ENCODE measurements at regions not wholly inside any gene's neighbourhood (a gene's known extent, or its start where the extent isn't known, plus 50 kb on each side); places are given as distances from the start of the nearest gene placed in this dataset.
"Not testable (repeated sequence)": the region's sequence is repeated elsewhere in the genome, so short reads cannot be mapped to it uniquely, and the experiment has no call there.

- H3K27ac Mint-ChIP-seq, result no peak overlapping the region
- Histone ChIP-seq H3K4me1 (ENCODE audit: control insufficient read depth in 2 of 2, insufficient read depth in 2 of 2, low read length in 2 of 2) (no peaks in the 10 kb centered on the region), H3K9me3 (ENCODE audit: control insufficient read depth in 2 of 3, low read length in 3 of 3) (no peaks in the 10 kb centered on the region), H3K36me3 (ENCODE audit: control insufficient read depth in 2 of 3, insufficient read depth in 3 of 3, low read length in 3 of 3) (no peaks in the 10 kb centered on the region), H3K27me3 (ENCODE audit: control insufficient read depth in 2 of 2, insufficient read depth in 2 of 2, low read length in 2 of 2) (no peaks in the 10 kb centered on the region), H3K4me3 (ENCODE audit: low read length) (no peak overlapping the region), H3K27ac (ENCODE audit: low read depth, low read length) (no peak overlapping the region)
- peaks cover 0 to 4% (median 2%) of the 10 kb centered on the region in 11 donors for H3K9me3 Mint-ChIP-seq
- intact Hi-C loops (cut with micrococcal nuclease), result no loop called here
- ChIA-PET CTCF (no interaction called here), POLR2A (no interaction called here)
- no peaks in the 10 kb centered on the region for H3K4me1 Mint-ChIP-seq
- DNase-seq (no peak), ATAC-seq (no peak)
- no peak overlapping the region for H3K4me3 Mint-ChIP-seq
- H3K27me3 Mint-ChIP-seq, result no peaks in the 10 kb centered on the region
- H3K36me3 Mint-ChIP-seq, result no peaks in the 10 kb centered on the region
Observed at GRCh38 chr6:76574746-76575145, 502.3 kb upstream of the IMPG1 start.

GRCh38 chr6:76565932-76566331 is 493.5 kb upstream of the IMPG1 start:
- POLR2A ChIA-PET, result no interaction called here
- intact Hi-C loops (cut with micrococcal nuclease), result no loop called here
- ATAC-seq, result no peak
- Mint-ChIP-seq H3K4me3 (no peak overlapping the region), H3K27ac (no peak overlapping the region), H3K27me3 (no peaks in the 10 kb centered on the region), H3K4me1 (no peaks in the 10 kb centered on the region), H3K36me3 (no peaks in the 10 kb centered on the region), H3K9me3 (peaks cover 4 to 24% (median 12%) of the 10 kb centered on the region in 11 donors)
- no peaks in the 10 kb centered on the region for H3K27me3 ChIP-seq (ENCODE audit: control insufficient read depth in 2 of 2, insufficient read depth in 2 of 2, low read length in 2 of 2)
- no peaks in the 10 kb centered on the region for H3K9me3 ChIP-seq (ENCODE audit: control insufficient read depth in 2 of 3, low read length in 3 of 3)
- H3K4me3 ChIP-seq (ENCODE audit: low read length), result no peak overlapping the region
- no peaks in the 10 kb centered on the region for H3K4me1 ChIP-seq (ENCODE audit: control insufficient read depth in 2 of 2, insufficient read depth in 2 of 2, low read length in 2 of 2)
- no peaks in the 10 kb centered on the region for H3K36me3 ChIP-seq (ENCODE audit: control insufficient read depth in 2 of 3, insufficient read depth in 3 of 3, low read length in 3 of 3)
- no peak for DNase-seq
- CTCF ChIA-PET, result no interaction called here
- H3K27ac ChIP-seq (ENCODE audit: low read depth, low read length), result no peak overlapping the region

GRCh38 chr6:76562371-76562770 is 489.9 kb upstream of the IMPG1 start:
- H3K27me3 Mint-ChIP-seq; H3K4me1 ChIP-seq (ENCODE audit: control insufficient read depth in 2 of 2, insufficient read depth in 2 of 2, low read length in 2 of 2); ATAC-seq; intact Hi-C loops (cut with micrococcal nuclease); CTCF ChIA-PET; H3K27me3 ChIP-seq (ENCODE audit: control insufficient read depth in 2 of 2, insufficient read depth in 2 of 2, low read length in 2 of 2); H3K36me3 Mint-ChIP-seq; H3K27ac ChIP-seq (ENCODE audit: low read depth, low read length); POLR2A ChIA-PET; H3K9me3 ChIP-seq (ENCODE audit: control insufficient read depth in 2 of 3, low read length in 3 of 3); DNase-seq; H3K4me3 ChIP-seq (ENCODE audit: low read length); H3K4me1 Mint-ChIP-seq; H3K27ac Mint-ChIP-seq; H3K36me3 ChIP-seq (ENCODE audit: control insufficient read depth in 2 of 3, insufficient read depth in 3 of 3, low read length in 3 of 3); H3K4me3 Mint-ChIP-seq: not testable (repeated sequence)
- H3K9me3 Mint-ChIP-seq, result peaks cover 0 to 20% (median 6%) of the 10 kb centered on the region in 11 donors

DNA sequence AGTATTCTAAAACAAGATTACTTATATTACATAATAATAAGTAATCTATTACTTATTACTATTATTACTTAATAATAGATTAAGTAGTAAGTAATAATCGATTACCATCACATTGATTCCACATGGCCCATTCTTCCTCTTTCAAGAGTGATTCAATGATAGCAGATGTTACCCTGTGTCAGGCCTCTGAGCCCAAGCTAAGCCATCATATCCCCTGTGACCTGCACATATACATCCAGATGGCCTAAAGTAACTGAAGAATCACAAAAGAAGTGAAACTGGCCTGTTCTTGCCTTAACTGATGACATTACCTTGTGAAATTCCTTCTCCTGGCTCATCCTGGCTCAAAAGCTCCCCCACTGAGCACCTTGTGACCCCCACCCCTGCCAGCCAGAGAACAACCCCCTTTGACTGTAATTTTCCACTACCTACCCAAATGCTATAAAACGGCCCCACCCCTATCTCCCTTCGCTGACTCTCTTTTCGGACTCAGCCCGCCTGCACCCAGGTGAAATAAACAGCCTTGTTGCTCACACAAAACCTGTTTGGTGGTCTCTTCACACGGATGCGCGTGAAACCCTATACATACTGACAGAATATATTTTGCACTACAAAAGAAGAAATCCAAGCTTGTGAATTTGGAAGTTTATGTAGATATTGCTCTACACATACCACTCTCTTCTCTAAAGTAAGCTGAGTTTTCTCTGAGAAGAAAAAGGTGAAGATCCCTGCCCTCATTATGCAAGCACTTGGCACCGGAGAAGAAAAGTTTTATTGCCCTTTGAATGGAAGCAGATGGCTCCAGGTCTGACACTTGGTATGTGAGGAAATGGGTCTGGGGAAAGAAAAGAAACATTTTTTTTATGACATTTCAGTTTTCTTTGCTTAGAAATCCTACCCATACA is 488.6 kb upstream of the IMPG1 start:
- H3K36me3 ChIP-seq (ENCODE audit: control insufficient read depth in 2 of 3, insufficient read depth in 3 of 3, low read length in 3 of 3); H3K4me3 Mint-ChIP-seq; DNase-seq; POLR2A ChIA-PET; H3K27me3 Mint-ChIP-seq; H3K4me1 Mint-ChIP-seq; ATAC-seq; H3K27ac ChIP-seq (ENCODE audit: low read depth, low read length); H3K27me3 ChIP-seq (ENCODE audit: control insufficient read depth in 2 of 2, insufficient read depth in 2 of 2, low read length in 2 of 2); H3K4me1 ChIP-seq (ENCODE audit: control insufficient read depth in 2 of 2, insufficient read depth in 2 of 2, low read length in 2 of 2); H3K9me3 ChIP-seq (ENCODE audit: control insufficient read depth in 2 of 3, low read length in 3 of 3); CTCF ChIA-PET; H3K36me3 Mint-ChIP-seq; intact Hi-C loops (cut with micrococcal nuclease); H3K27ac Mint-ChIP-seq; H3K4me3 ChIP-seq (ENCODE audit: low read length): not testable (repeated sequence)
- H3K9me3 Mint-ChIP-seq, result peaks cover 0 to 21% (median 6%) of the 10 kb centered on the region in 11 donors

GRCh38 chr6:76553256-76553655 is 480.8 kb upstream of the IMPG1 start:
- ChIA-PET POLR2A (no interaction called here), CTCF (no interaction called here)
- H3K4me3 Mint-ChIP-seq, result no peak overlapping the region
- Histone ChIP-seq H3K9me3 (ENCODE audit: control insufficient read depth in 2 of 3, low read length in 3 of 3) (no peaks in the 10 kb centered on the region), H3K4me1 (ENCODE audit: control insufficient read depth in 2 of 2, insufficient read depth in 2 of 2, low read length in 2 of 2) (no peaks in the 10 kb centered on the region), H3K36me3 (ENCODE audit: control insufficient read depth in 2 of 3, insufficient read depth in 3 of 3, low read length in 3 of 3) (no peaks in the 10 kb centered on the region), H3K4me3 (ENCODE audit: low read length) (no peak overlapping the region), H3K27ac (ENCODE audit: low read depth, low read length) (no peak overlapping the region), H3K27me3 (ENCODE audit: control insufficient read depth in 2 of 2, insufficient read depth in 2 of 2, low read length in 2 of 2) (no peaks in the 10 kb centered on the region)
- H3K4me1 Mint-ChIP-seq, result no peaks in the 10 kb centered on the region
- intact Hi-C loops (cut with micrococcal nuclease), result no loop called here
- no peaks in the 10 kb centered on the region for H3K27me3 Mint-ChIP-seq
- no peaks in the 10 kb centered on the region for H3K36me3 Mint-ChIP-seq
- DNase-seq, result no peak
- no peak overlapping the region for H3K27ac Mint-ChIP-seq
- H3K9me3 Mint-ChIP-seq, result peaks cover 0 to 27% (median 0%) of the 10 kb centered on the region in 11 donors
- no peak for ATAC-seq

DNA sequence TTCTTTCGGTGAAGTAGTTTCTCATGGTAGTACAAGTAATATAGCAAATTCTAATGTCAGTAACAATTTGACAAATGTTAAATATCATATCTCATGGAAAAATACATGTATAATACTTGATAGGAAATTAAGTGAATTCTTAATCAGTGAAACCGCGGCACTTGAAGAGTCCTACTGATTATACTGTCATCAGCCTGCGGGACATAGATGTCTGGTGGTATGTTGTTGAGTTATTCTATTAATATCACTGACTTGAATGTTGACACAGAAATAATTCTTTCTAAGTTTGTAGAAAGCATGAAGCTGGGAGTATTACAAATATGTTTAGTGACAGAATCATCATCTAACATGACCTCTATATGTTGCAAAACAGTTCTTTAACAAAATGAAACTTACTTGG is 479.8 kb upstream of the IMPG1 start:
- H3K27ac ChIP-seq (ENCODE audit: low read depth, low read length), result no peak overlapping the region
- ChIA-PET POLR2A (no interaction called here), CTCF (no interaction called here)
- intact Hi-C loops (cut with micrococcal nuclease), result no loop called here
- no peak for DNase-seq
- H3K36me3 Mint-ChIP-seq, result no peaks in the 10 kb centered on the region
- H3K4me1 ChIP-seq (ENCODE audit: control insufficient read depth in 2 of 2, insufficient read depth in 2 of 2, low read length in 2 of 2), result no peaks in the 10 kb centered on the region
- no peak for ATAC-seq
- H3K9me3 ChIP-seq (ENCODE audit: control insufficient read depth in 2 of 3, low read length in 3 of 3), result no peaks in the 10 kb centered on the region
- H3K27ac Mint-ChIP-seq, result no peak overlapping the region
- H3K27me3 Mint-ChIP-seq, result no peaks in the 10 kb centered on the region
- no peak overlapping the region for H3K4me3 Mint-ChIP-seq
- peaks cover 0 to 21% (median 3%) of the 10 kb centered on the region in 11 donors for H3K9me3 Mint-ChIP-seq
- H3K4me1 Mint-ChIP-seq, result no peaks in the 10 kb centered on the region
- H3K27me3 ChIP-seq (ENCODE audit: control insufficient read depth in 2 of 2, insufficient read depth in 2 of 2, low read length in 2 of 2), result no peaks in the 10 kb centered on the region
- no peak overlapping the region for H3K4me3 ChIP-seq (ENCODE audit: low read length)
- no peaks in the 10 kb centered on the region for H3K36me3 ChIP-seq (ENCODE audit: control insufficient read depth in 2 of 3, insufficient read depth in 3 of 3, low read length in 3 of 3)

DNA sequence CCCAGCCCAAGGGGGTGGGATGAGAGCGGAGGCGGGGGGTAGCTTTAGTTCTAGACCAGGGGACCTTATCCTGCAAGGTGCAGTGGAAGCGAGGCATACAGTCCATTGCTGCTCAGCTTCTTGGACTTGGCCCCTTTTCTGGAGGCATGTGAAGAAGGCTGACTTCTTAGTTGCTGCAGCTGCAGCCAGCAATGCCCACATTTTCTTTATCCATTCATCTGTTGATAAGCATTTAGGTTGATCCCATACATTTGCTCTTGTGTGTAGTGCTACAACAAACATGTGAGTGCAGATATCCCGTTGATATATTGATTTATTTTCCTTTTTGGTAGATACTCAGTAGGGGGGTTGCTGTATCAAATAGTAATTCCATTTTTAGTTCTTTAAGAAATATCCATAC is 461.2 kb upstream of the IMPG1 start:
- no peak for DNase-seq
- H3K27ac ChIP-seq (ENCODE audit: low read depth, low read length), result no peak overlapping the region
- no peak for ATAC-seq
- Mint-ChIP-seq H3K9me3 (peaks cover 7 to 43% (median 18%) of the 10 kb centered on the region in 11 donors), H3K27me3 (no peaks in the 10 kb centered on the region), H3K4me3 (no peak overlapping the region), H3K4me1 (no peaks in the 10 kb centered on the region), H3K27ac (no peak overlapping the region), H3K36me3 (peaks cover 0 to 5% (median 0%) of the 10 kb centered on the region in 5 donors)
- no peaks in the 10 kb centered on the region for H3K4me1 ChIP-seq (ENCODE audit: control insufficient read depth in 2 of 2, insufficient read depth in 2 of 2, low read length in 2 of 2)
- H3K9me3 ChIP-seq (ENCODE audit: control insufficient read depth in 2 of 3, low read length in 3 of 3), result peaks cover 0 to 8% (median 0%) of the 10 kb centered on the region in 3 experiments
- POLR2A ChIA-PET, result no interaction called here
- H3K4me3 ChIP-seq (ENCODE audit: low read length), result no peak overlapping the region
- CTCF ChIA-PET, result no interaction called here
- H3K36me3 ChIP-seq (ENCODE audit: control insufficient read depth in 2 of 3, insufficient read depth in 3 of 3, low read length in 3 of 3), result no peaks in the 10 kb centered on the region
- intact Hi-C loops (cut with micrococcal nuclease), result no loop called here
- no peaks in the 10 kb centered on the region for H3K27me3 ChIP-seq (ENCODE audit: control insufficient read depth in 2 of 2, insufficient read depth in 2 of 2, low read length in 2 of 2)
